ENCODE measurements at regions not wholly inside any gene's neighbourhood (a gene's known extent, or its start where the extent isn't known, plus 50 kb on each side); places are given as distances from the start of the nearest gene placed in this dataset.

DNA sequence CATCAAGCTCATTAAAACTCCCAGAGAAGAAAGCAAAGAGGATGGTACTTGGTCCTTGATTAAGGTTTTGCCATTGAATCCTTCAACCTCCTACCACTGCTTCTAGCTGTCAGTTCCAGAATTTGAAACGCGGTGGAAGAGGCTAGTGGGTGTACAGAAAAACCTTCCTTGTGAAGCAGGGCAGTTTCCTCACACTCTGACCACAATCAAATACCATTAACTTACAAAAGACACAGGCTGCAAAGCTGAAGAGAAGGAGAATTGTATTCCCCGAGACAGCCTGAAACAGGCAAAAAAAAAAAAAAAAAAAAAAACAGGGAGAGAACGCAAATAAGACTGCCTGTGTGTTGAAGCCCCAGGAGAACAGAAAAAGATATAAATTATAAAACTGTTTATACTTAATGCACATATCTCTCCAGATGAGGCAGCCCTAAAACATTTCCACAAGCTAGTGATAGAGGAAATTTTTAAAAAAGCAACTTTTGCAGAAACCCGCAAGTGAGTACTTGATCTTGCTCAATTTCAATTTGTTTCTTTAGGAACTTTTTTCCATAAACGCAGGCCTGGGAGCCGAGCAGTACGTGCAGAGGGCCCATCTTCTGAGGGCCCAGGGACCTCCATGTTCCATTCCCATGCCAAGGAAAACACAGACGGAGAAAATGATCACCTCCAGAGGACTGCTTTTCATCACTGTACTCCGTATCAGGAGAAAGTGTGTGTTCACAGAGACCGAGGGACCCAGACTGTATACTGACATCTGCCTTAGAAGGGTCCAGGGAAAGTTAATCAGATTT, 218.7 kb upstream of the BLID start:
- no peak for TF ChIP-seq MAX (IDR thresholded peaks at IDR 0.05; ENCODE audit: low read depth, low read length)
- TF ChIP-seq, protein P1, sequence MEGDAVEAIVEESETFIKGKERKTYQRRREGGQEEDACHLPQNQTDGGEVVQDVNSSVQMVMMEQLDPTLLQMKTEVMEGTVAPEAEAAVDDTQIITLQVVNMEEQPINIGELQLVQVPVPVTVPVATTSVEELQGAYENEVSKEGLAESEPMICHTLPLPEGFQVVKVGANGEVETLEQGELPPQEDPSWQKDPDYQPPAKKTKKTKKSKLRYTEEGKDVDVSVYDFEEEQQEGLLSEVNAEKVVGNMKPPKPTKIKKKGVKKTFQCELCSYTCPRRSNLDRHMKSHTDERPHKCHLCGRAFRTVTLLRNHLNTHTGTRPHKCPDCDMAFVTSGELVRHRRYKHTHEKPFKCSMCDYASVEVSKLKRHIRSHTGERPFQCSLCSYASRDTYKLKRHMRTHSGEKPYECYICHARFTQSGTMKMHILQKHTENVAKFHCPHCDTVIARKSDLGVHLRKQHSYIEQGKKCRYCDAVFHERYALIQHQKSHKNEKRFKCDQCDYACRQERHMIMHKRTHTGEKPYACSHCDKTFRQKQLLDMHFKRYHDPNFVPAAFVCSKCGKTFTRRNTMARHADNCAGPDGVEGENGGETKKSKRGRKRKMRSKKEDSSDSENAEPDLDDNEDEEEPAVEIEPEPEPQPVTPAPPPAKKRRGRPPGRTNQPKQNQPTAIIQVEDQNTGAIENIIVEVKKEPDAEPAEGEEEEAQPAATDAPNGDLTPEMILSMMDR (IDR thresholded peaks at IDR 0.05; ENCODE audit: low read depth, low read length), result no peak
- TF ChIP-seq MYC (IDR thresholded peaks at IDR 0.05; ENCODE audit: low read depth, low read length), result no peak
- TF ChIP-seq POLR2A (IDR thresholded peaks at IDR 0.05; ENCODE audit: extremely low read depth, insufficient read length), result no peak
- no peak overlapping the region for H3K4me3 ChIP-seq (ENCODE audit: low read depth, low read length)
- DNase-seq (ENCODE audit: low read depth), result peak; percentile 53

GRCh38 chr11:122333467-122333866, 217.5 kb upstream of the BLID start:
- H3K4me3 ChIP-seq (ENCODE audit: low read depth, low read length), result no peak overlapping the region
- no peak for TF ChIP-seq POLR2A (IDR thresholded peaks at IDR 0.05; ENCODE audit: extremely low read depth, insufficient read length)
- TF ChIP-seq, protein P1 (IDR thresholded peaks at IDR 0.05; ENCODE audit: low read depth, low read length), result no peak
- no peak for DNase-seq (ENCODE audit: low read depth)

GRCh38 chr11:122331079-122331478, 215.1 kb upstream of the BLID start:
- no peak overlapping the region for H3K4me3 ChIP-seq (ENCODE audit: low read depth, low read length)
- no peak for DNase-seq (ENCODE audit: low read depth)
- TF ChIP-seq MYC (IDR thresholded peaks at IDR 0.05; ENCODE audit: low read depth, low read length) (no peak), POLR2A (IDR thresholded peaks at IDR 0.05; ENCODE audit: extremely low read depth, insufficient read length) (no peak), MAX (IDR thresholded peaks at IDR 0.05; ENCODE audit: low read depth, low read length) (no peak)
- TF ChIP-seq, protein P1 (IDR thresholded peaks at IDR 0.05; ENCODE audit: low read depth, low read length), result no peak

- no peak for DNase-seq (ENCODE audit: low read depth)
- no peak for TF ChIP-seq POLR2A (IDR thresholded peaks at IDR 0.05; ENCODE audit: extremely low read depth, insufficient read length)
- TF ChIP-seq MAX (IDR thresholded peaks at IDR 0.05; ENCODE audit: low read depth, low read length), result no peak
- TF ChIP-seq, protein P1 (IDR thresholded peaks at IDR 0.05; ENCODE audit: low read depth, low read length), result no peak
- TF ChIP-seq MYC (IDR thresholded peaks at IDR 0.05; ENCODE audit: low read depth, low read length), result no peak
- no peak overlapping the region for H3K4me3 ChIP-seq (ENCODE audit: low read depth, low read length)
Measured at GRCh38 chr11:122330279-122330965, 214.4 kb upstream of the BLID start.

DNA sequence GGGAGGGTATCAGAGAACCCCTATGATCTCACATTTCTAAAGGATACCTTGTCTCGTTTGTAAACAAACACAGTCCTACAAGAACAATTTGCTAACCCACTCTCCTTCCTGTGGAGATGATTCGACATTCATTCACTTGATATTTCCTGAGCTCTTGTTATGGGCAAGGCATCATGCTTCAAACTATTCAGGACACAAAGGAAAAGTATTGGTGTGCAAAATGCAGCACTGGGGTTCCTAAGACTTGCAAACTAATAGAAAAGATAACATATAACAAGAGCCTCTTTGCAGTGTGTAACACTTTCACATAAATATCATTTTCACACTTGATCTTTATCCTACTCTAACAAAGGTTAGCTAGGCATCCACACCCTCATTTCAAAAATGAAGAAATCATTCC, 211.5 kb upstream of the BLID start:
- TF ChIP-seq, protein P1 (IDR thresholded peaks at IDR 0.05; ENCODE audit: low read depth, low read length), result no peak
- TF ChIP-seq POLR2A (IDR thresholded peaks at IDR 0.05; ENCODE audit: extremely low read depth, insufficient read length) (no peak), MAX (IDR thresholded peaks at IDR 0.05; ENCODE audit: low read depth, low read length) (no peak)
- no peak for DNase-seq (ENCODE audit: low read depth)
- no peak overlapping the region for H3K4me3 ChIP-seq (ENCODE audit: low read depth, low read length)
